NCI-H187 treated with DMSO at 0.1 percent for 48 hours (cell line): ENCODE measurements at regions not wholly inside any gene's neighbourhood (a gene's known extent, or its start where the extent isn't known, plus 50 kb on each side); places are given as distances from the start of the nearest gene placed in this dataset.
"Not testable (repeated sequence)": the region's sequence is repeated elsewhere in the genome, so short reads cannot be mapped to it uniquely, and the experiment has no call there.

Source experiments
- DNase-seq: peaks from one replicate; lab custom pipeline; 2025; lab: John Stamatoyannopoulos, UW

DNA sequence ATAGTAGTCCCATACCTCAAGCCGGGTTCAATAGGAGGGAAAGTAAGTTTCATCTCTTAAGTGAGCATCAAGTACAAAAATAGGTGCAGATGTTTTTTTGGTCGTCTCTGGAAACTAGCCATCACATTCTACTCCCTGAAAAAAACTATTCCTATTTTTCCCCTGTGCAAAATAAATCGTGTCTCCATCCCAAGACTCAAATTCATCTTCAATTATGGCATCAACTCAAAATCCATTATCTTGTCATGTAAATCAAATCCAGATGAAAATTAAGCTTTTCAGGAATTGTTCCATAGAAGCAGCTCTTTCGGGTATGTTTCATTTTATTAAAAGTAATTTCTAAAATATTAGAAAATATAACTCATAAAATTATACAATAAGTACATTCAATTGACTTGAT lies 1368.4 kb downstream of the GRIK2 start:
- no peak for DNase-seq

DNA sequence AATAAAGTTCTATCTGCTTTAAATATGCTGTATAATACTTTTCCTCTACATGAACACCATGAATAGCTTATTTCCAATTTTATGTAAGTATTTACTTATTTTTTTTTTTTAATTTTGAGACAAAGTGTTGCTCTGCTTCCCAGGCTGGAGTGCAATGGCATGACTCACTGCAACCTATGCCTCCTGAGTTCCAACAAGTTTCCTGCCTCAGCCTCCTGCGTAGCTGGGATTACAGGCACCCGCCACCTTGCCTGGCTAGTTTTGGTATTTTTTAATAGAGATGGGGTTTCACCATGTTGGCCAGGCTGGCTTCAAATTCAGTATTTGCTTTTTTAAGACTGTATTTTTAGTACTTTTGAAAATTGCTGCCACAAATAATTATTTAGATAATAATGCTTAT lies 1365.9 kb downstream of the GRIK2 start:
- no peak for DNase-seq

- DNase-seq = not testable (repeated sequence)
Measured at GRCh38 chr6:102758536-102758935, 1365.0 kb downstream of the GRIK2 start.

- no peak for DNase-seq
Measured at GRCh38 chr6:102749210-102749971, 1355.9 kb downstream of the GRIK2 start.

- DNase-seq = no peak
Measured at GRCh38 chr6:102746941-102747340, 1353.4 kb downstream of the GRIK2 start.

DNA sequence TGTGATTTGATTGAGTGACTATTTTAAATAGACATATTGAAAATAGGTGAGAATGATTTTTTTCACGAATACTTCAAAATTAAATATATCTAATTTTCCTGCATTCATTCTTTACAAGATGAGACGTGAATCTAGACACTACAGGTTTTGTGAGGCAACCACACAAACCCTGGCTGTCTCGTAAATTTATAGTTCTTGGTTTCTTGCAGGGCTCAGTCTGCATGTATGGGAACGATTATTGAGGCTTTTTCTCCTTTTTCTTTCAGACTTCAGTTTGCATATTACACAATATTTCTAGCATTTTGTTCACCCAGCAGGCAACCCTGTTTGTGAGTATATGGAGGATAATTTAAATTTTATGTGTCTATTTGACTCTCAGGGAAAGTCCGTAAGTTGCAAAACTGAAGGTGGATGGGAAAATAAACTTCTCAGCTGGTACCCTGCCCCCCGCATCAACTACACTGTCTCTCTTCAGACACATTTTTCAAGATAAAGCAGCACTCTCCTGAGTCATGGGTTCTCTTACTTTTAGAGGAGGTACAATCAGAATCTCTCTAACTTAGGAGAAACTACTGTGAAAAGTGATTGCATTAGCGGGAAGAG lies 1349.3 kb downstream of the GRIK2 start:
- no peak for DNase-seq

DNA sequence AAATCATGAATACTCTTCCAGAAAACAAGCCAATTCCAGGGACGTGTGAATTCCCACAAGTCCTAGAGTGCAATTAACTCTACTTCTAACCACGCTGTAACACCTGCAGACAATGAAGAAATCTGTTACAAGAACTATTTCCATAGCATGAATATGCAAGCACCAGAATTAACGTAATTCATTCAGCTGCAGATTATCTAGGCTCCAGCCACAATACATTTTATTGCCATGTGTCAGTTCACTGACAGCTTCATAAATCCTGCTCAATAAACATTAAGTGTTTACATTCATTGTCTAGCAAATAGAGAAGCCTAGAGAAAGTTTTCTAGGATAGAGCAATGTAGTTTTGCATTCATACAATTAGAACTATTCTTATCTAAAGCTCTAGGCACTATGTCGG lies 1348.5 kb downstream of the GRIK2 start:
- DNase-seq = no peak

- no peak for DNase-seq
Measured at GRCh38 chr6:102736941-102737368, 1343.4 kb downstream of the GRIK2 start.

- DNase-seq = no peak
Measured at GRCh38 chr6:102732898-102733297, 1339.4 kb downstream of the GRIK2 start.

- not testable (repeated sequence) for DNase-seq
Measured at GRCh38 chr6:102722086-102722485, 1328.6 kb downstream of the GRIK2 start.

- DNase-seq = no peak
Measured at GRCh38 chr6:102717737-102718456, 1324.4 kb downstream of the GRIK2 start.

DNA sequence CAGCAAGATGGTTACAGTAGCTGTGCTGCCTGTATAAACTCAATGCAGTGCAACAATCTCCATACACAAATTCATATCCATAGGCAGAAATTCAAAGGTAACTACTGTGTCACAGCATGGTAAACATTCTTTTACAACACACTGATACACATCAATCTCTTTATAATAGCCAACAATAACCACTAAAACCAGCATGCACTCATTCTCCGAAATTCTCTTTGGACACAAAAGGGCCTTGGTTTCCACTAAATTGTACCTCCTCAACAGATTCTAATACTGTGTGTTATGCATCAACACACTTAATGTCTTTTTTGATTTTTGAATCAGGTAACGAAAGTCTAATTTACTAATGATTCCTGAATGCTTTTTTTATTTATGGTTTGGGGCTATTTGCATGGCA lies 1323.7 kb downstream of the GRIK2 start:
- DNase-seq = no peak

- no peak for DNase-seq
Measured at GRCh38 chr6:102701019-102701418, 1307.5 kb downstream of the GRIK2 start.

DNA sequence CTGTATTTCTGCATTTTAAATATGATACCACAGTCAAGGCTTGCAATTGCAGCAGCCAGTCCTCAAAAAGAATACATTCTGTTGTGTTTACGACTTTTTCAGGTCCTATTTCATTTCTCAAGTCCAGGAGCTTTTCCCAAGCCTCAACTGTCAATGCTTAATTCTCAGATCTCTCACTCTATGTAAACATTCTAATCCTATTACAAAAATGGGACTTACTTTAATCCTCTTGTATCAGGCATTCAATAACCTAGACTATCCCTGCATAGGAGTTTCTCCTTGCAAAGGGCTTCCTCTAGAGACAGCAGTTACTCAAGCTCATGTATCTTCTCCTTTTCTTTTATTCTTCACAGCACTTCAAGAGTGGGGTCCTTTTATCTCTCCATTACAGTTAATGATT lies 1293.0 kb downstream of the GRIK2 start:
- no peak for DNase-seq

DNA sequence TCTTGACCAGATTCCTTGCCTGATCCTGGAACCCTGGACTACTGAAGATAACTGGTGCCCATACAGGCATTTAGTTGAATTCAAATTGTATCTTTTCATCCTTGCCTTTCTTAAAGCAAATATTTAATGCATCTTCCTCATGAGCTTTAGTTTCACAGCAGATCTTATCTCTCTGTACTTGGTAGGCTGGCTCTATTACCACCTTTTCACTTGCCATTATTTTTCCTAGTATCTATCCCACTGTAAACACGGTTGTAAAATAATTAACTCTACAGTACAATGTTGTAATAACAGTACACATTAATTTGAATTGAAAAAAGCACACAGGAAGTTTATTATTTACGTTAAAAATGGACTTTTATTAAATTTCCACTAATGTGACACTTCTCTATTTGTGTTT lies 1286.9 kb downstream of the GRIK2 start:
- no peak for DNase-seq

GRCh38 chr6:102679865-102680264 lies 1286.4 kb downstream of the GRIK2 start:
- DNase-seq = no peak

DNA sequence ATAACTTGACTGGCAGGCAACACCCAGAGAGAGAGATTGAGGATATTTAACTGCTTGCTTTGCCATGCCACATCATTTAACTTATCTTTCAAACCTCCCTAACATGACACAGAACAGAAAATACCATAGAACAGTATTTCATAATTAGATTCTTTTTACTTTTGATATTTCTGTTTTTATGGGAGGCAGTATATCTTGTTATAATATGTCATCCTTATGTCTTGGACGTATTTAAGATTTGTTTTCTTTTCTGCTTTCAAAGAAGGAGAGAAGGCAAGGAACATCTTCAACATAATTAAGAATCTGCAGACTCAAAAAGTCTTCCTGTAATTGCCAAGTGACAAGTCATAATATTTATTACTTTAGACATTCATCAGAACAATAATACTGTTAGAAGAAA lies 1283.7 kb downstream of the GRIK2 start:
- no peak for DNase-seq

DNA sequence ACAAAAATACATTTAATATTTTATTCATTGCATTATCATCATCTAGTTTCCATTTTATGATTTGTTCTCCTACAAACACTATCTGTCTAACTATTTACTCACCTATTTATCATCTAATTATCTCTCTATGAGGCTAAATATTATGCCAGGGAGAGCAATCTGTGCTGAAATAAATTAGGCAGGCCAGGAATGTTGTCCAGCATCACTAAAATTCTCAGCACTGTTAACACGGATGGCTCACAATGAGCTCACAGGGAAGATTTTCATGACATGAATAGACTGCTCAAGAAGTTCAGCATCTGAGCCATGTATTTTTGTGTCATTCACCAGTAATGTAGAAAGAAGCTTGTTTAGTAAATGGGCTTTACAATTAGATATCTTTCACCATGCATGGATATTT lies 1277.2 kb downstream of the GRIK2 start:
- DNase-seq = no peak

DNA sequence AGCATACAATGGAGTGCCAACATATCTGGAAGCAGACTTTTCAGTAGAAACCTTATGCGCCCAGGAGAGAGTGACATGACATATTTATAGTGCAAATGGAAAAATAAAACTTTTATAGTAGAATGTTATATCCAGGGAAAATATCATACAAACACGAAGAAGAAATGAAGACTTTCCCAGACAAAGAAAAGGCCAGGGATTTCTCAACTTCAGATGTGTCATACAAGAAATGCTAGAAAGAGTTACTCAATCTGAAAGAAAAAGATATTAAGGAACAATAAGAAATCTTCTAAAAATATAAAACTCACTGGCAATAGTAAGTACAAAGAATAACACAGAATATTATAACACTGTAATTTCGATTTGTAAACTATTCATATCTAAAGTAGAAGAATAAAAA lies 1269.3 kb downstream of the GRIK2 start:
- DNase-seq = no peak

GRCh38 chr6:102660303-102660702 lies 1266.8 kb downstream of the GRIK2 start:
- no peak for DNase-seq

- DNase-seq = no peak
Measured at GRCh38 chr6:102655823-102656222, 1262.3 kb downstream of the GRIK2 start.

DNA sequence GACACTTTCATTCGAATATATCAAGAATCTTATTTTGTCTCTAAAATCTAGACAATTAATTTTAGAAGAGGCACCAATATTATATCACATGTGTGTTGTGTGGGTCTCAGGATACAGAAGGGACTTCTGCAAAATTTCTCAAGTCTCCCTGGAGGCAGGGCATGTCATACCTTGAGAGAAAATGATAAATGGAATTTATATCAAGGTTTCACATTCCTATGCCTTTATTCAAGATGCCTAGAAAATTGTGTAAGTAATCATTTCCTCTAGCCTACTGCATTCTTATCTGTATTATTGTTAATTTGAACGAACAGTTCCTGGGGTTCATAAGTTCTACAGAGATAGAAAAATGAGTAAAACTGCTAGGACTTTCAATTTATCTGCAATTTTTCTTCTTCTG lies 1247.9 kb downstream of the GRIK2 start:
- no peak for DNase-seq

DNA sequence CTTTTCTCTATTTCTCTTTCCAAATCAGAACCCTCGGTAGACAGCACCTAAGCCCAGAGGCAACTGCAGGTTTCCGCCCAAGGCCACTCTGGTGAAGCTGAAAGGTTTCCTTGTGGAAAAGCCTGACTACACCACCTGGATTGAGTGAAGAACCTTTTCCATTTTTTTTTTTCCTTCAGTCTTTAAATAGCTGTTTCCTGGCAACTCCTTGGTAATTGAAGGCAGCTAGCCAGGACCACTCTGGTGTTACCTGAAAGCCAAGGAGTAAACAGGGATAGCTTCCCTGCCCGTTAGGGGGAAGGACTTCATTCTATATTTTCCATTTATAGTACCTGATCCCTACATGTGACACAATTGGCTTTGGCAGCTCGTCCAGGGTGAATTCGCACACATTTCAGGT lies 1238.4 kb downstream of the GRIK2 start:
- DNase-seq = no peak
